C4-2B (cell line): ENCODE measurements at regions not wholly inside any gene's neighbourhood (a gene's known extent, or its start where the extent isn't known, plus 50 kb on each side); places are given as distances from the start of the nearest gene placed in this dataset.

ENCODE experiments used
- CTCF ChIP-seq: fragments of 450-650 bp; conservative IDR thresholded peaks from 2 replicates; pipeline ENCODE4 v1.5.1; 2017; ENCODE audit warnings: mild to moderate bottlenecking
- ZFX ChIP-seq: fragments of 450-650 bp; IDR thresholded peaks from 2 replicates; pipeline ENCODE4 v1.6.1; 2017

DNA sequence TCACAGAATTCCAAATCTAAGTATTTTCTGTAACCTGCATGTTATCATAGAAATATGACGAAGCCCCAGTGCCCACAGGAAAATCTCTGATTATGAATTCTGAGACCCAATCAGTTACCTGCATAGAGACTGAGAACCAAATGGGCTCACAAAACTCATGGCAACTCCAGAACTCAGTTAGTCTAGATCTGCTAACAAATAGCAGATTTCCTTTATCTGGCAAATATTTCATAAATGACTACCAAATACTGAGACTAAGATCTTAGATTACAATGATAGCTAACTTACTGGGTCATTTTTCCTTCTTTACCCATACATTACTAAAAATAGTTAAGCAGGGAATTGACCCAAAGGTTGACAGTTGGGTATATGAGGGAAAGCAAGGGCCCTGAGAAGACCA is 228.1 kb upstream of the FAT3 start:
- TF ChIP-seq CTCF = no peak
- no peak for TF ChIP-seq ZFX
